Activated naive CD4-positive, alpha-beta T cell treated with anti-CD3 and anti-CD28 coated beads for 36 hours (primary cell): ENCODE measurements at regions not wholly inside any gene's neighbourhood (a gene's known extent, or its start where the extent isn't known, plus 50 kb on each side); places are given as distances from the start of the nearest gene placed in this dataset.

Experiments
- CTCF ChIA-PET: fragments of 350-600 bp; sonication (Branson Sonifier 250); formaldehyde crosslinking; loops from one replicate; lab custom pipeline; 2021; ENCODE audit warnings: antibody characterized with exemption; lab: Charles Lee
- DNase-seq: peaks from one replicate; pipeline ENCODE4 v3.0.0-alpha.2; 2020
- H3K27ac Mint-ChIP-seq: one replicate; pipeline ENCODE4 v1.8.0; 2021; ENCODE audit warnings: mild to moderate bottlenecking, mixed read lengths
- H3K27me3 Mint-ChIP-seq: one replicate; pipeline ENCODE4 v1.8.0; 2021; ENCODE audit warnings: low read depth, mixed read lengths
- H3K36me3 Mint-ChIP-seq: one replicate; pipeline ENCODE4 v1.8.0; 2021; ENCODE audit warnings: low read depth, mixed read lengths
- H3K4me1 Mint-ChIP-seq: one replicate; pipeline ENCODE4 v1.8.0; 2021; ENCODE audit warnings: low read depth, mixed read lengths
- H3K4me3 Mint-ChIP-seq: one replicate; pipeline ENCODE4 v1.8.0; 2021; ENCODE audit warnings: mild to moderate bottlenecking, moderate library complexity, mixed read lengths
- H3K9me3 Mint-ChIP-seq: one replicate; pipeline ENCODE4 v1.8.0; 2021; ENCODE audit warnings: mixed read lengths
- intact Hi-C: fragments of 100-400 bp; cut with micrococcal nuclease; formaldehyde crosslinking; loops from one replicate; pipeline ENCODE4 v1.15.1; 2023

DNA sequence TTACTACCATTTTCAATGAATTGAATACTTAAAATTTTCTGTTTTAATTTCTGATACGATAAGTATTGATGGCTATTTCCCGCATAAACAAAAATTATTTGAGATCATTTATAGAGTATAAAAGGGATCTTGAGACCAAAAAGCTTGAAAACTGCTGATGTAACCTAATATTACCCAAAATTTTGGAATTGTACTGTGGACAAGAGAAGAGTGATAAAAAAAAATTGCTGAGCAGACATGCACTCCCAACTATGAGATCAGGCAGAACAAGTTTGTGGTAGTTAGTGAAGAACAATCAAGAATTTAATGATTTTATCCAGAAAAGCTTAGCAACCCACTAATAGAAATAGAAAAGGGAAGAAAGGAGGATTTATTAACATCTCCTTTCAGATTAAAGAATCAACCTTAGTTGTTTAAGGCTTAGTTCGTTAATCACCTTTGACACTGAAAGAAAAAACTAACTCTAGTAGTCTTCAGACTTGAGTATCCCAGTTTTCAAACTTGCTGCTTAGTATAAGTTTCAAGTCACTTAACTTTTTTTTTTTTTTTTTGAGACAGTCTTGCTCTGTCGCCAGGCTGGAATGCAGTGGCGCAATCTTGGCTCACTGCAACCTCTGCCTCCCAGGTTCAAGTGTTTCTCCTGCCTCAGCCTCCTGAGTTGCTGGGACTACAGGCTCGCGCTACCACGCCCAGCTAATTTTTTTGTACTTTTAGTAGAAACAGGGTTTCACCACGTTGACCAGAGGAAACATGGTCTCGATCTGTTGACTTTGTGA is 50.6 kb upstream of the ZC3HAV1 start:
- intact Hi-C loops = no loop called here
- DNase-seq = no peak
- no peak overlapping the region for H3K4me3 Mint-ChIP-seq
- no peak overlapping the region for H3K27ac Mint-ChIP-seq
- H3K9me3 Mint-ChIP-seq = no peaks in the 10 kb centered on the region
- CTCF ChIA-PET = no interaction called here
- H3K36me3 Mint-ChIP-seq = peaks cover 7% of the 10 kb centered on the region
- no peaks in the 10 kb centered on the region for H3K4me1 Mint-ChIP-seq
- H3K27me3 Mint-ChIP-seq = no peaks in the 10 kb centered on the region

DNA sequence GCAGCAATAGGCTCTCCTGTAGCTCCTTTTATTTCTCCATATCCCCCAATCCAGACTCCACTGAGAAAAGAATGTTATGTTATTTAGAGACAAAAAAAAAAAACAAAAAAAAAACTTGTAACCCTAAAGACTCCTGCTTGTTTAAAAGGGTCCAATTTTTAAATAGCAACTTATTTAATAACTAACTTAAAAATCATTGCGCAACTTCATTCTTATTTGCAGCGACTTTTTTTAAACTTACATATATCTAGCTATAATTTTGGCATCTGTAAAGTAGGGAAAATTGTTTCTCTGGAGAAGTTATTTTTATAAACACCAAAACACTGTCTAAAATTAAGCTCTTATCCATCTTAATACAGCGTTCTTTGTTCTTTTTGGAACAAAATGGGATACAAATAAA is 59.0 kb upstream of the ZC3HAV1 start:
- Mint-ChIP-seq H3K9me3 (no peaks in the 10 kb centered on the region), H3K36me3 (peaks cover 3% of the 10 kb centered on the region), H3K4me1 (no peaks in the 10 kb centered on the region), H3K27ac (no peak overlapping the region), H3K27me3 (no peaks in the 10 kb centered on the region), H3K4me3 (no peak overlapping the region)
- intact Hi-C loops = no loop called here
- CTCF ChIA-PET = interaction anchor here (0.8 kb wide), 1 partner anchor 156 kb away, joined by 3 read pairs; no protein-coding TSS in a partner anchor
- DNase-seq = no peak

- no peaks in the 10 kb centered on the region for H3K27me3 Mint-ChIP-seq
- peaks cover 3% of the 10 kb centered on the region for H3K36me3 Mint-ChIP-seq
- H3K4me1 Mint-ChIP-seq = no peaks in the 10 kb centered on the region
- no peaks in the 10 kb centered on the region for H3K9me3 Mint-ChIP-seq
- DNase-seq = no peak
- intact Hi-C loops = no loop called here
- H3K27ac Mint-ChIP-seq = no peak overlapping the region
- no peak overlapping the region for H3K4me3 Mint-ChIP-seq
- CTCF ChIA-PET = no interaction called here
Measured at GRCh38 chr7:139169816-139170215, 60.3 kb upstream of the ZC3HAV1 start.

GRCh38 chr7:139172775-139173174 is 58.3 kb upstream of the UBN2 start:
- Mint-ChIP-seq H3K27me3 (no peaks in the 10 kb centered on the region), H3K4me3 (no peak overlapping the region), H3K4me1 (no peaks in the 10 kb centered on the region), H3K9me3 (no peaks in the 10 kb centered on the region), H3K27ac (no peak overlapping the region), H3K36me3 (peaks cover 3% of the 10 kb centered on the region)
- no peak for DNase-seq
- intact Hi-C loops = no loop called here
- CTCF ChIA-PET = no interaction called here

DNA sequence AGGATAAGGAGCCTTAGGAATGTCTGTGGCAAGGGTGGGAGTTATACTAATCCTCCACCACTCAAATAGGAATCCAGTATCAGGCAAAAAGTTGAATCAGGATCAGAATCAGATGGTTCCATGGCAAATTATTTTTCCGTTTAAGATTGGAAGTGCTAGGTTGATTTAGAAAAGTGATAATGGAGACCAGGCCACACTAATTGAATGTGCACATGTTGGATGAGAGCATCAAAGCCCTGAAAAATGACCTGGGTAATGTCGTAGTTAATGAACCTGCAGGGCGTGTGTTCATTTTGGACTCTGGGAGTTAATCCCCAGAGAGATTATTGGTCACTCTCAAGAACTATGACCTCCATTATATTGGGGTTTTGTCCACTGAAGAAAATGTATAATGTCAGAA is 53.3 kb upstream of the UBN2 start:
- no peaks in the 10 kb centered on the region for H3K4me1 Mint-ChIP-seq
- no peak for DNase-seq
- no peaks in the 10 kb centered on the region for H3K27me3 Mint-ChIP-seq
- no peak overlapping the region for H3K4me3 Mint-ChIP-seq
- no peak overlapping the region for H3K27ac Mint-ChIP-seq
- intact Hi-C loops = no loop called here
- H3K9me3 Mint-ChIP-seq = no peaks in the 10 kb centered on the region
- CTCF ChIA-PET = no interaction called here
- peaks cover 5% of the 10 kb centered on the region for H3K36me3 Mint-ChIP-seq

DNA sequence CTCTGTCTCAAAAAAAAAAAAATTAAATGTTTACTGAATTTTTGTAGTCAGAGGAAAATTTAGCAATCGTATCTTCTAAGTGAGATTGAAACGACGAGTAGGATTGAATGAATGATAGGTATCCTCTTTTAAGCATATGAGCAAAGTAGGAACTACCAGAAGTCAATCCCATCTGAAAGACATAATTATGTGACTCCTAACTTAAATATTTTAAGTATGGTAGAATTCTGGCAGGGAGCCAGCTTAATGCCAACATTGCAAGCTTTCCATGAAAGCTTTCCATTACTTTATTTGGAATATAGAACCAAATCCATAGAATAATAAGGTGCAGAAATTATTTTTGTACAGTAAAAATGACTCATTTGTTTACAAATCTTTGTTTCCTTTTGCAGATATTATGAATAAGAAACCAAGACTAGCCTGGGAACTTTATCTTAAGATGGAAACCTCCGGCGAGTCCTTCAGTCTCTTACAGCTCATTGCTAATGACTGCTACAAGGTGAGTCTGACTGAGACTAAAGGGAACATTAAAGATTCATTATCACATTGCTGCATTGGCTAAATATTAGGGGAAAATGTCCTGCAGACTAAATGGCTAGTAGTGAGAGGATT is 50.2 kb upstream of the UBN2 start:
- Mint-ChIP-seq H3K36me3 (peaks cover 8% of the 10 kb centered on the region), H3K4me1 (no peaks in the 10 kb centered on the region), H3K27ac (no peak overlapping the region), H3K27me3 (no peaks in the 10 kb centered on the region), H3K4me3 (no peak overlapping the region), H3K9me3 (no peaks in the 10 kb centered on the region)
- no peak for DNase-seq
- intact Hi-C loops = no loop called here
- CTCF ChIA-PET = interaction anchor here (0.7 kb wide), 1 partner anchor 199 kb away, joined by 4 read pairs; no protein-coding TSS in a partner anchor
